HG03039 (cell line): ENCODE measurements at regions not wholly inside any gene's neighbourhood (a gene's known extent, or its start where the extent isn't known, plus 50 kb on each side); places are given as distances from the start of the nearest gene placed in this dataset.
"Not testable (repeated sequence)": the region's sequence is repeated elsewhere in the genome, so short reads cannot be mapped to it uniquely, and the experiment has no call there.

Experiments used
- ATAC-seq: cut with Tn5 transposase; IDR thresholded peaks from one replicate; pipeline ENCODE4 v1.9.1; 2021; ENCODE audit warnings: mild to moderate bottlenecking, moderate library complexity; ENCODE audit not compliant: unreplicated experiment

DNA sequence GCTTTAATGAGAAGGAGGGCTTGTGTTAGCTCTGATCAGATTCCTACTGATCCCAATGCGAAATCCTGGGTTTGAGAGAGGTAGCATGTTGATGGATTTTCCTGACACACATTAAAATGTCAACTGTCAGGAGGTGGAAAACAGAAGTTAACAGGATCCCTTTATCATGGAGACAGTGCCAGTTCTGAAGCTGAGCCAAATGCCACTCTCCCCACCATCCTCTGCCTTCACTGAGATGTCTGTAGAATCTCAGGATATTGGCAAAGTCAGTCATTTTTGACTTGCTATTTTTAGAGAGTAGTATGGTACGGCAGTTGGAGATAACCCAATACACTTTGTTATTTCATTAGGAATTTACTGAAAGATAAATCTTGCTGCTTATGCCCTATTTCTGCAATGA lies 1816.2 kb upstream of the FLRT2 start:
- ATAC-seq, result no peak

- ATAC-seq, result no peak
Measured at GRCh38 chr14:83714151-83714550, 1815.8 kb upstream of the FLRT2 start.

- not testable (repeated sequence) for ATAC-seq
Measured at GRCh38 chr14:83719435-83719834, 1810.5 kb upstream of the FLRT2 start.

GRCh38 chr14:83733670-83734069 lies 1796.3 kb upstream of the FLRT2 start:
- no peak for ATAC-seq

GRCh38 chr14:83734431-83734830 lies 1795.5 kb upstream of the FLRT2 start:
- no peak for ATAC-seq

- no peak for ATAC-seq
Measured at GRCh38 chr14:83741269-83741668, 1788.7 kb upstream of the FLRT2 start.

- no peak for ATAC-seq
Measured at GRCh38 chr14:83744224-83744623, 1785.7 kb upstream of the FLRT2 start.

DNA sequence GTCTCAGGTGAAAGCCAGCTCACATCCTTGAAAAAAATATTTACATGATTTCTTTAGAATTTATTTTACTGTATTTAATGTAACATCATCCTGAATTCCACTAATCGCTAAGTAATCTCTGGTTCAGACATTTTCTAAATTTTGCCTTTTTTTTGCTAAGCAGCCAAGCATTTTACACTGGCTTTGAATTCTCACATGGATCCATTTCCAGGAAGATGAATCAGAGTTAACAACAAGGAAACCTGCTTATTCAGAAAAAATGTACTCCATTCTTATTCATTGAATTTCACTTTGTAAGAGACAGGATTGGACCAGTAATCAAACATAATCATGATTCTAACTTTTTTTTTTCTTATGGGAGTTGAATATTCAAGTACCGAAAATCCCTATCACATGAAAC lies 1785.1 kb upstream of the FLRT2 start:
- ATAC-seq, result no peak

- no peak for ATAC-seq
Measured at GRCh38 chr14:83746336-83746735, 1783.6 kb upstream of the FLRT2 start.

- no peak for ATAC-seq
Measured at GRCh38 chr14:83757916-83758315, 1772.0 kb upstream of the FLRT2 start.

DNA sequence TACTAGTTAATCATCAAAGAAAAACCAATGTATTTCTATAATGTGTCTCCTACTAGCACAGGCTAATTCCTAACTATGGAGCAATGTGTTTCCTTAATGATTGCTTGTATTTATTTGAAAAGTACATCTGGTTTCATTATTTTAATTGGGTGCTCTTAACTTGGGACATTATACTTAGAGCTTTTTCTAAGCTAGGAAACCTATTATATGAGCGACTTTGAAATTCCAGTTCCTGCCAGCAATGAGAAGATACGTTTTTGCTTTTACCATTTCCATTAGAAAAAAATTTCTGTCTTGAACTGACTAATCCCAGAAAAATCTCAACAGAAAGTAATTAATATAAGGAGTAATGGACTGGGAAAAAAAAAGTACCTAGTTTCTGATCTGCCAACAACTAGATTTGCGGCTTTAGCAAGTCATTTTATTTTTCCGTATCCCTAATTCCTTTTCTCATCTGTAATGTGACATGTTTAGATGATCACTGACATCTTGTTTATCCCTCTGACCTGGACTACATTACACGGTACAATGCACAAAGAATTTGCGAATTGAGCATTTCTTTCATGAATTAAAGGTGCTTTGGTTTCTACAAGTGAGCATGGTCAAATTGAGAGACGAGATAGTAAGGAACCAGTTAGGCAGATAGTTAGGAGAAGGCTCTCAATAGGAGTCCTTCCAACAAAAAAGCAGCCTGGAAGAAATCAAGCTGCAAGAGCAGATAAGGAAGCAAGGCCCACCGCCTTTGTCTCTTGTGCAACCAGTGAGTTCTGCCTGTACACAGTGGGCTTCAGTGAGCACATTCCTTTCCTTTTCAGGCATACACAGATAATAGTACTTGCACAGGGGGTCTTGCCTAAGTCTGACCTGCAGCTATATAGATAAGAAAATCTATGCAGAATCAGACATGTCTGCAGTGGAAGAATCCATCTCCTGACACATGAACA lies 1765.0 kb upstream of the FLRT2 start:
- ATAC-seq, result no peak

- no peak for ATAC-seq
Measured at GRCh38 chr14:83777516-83777915, 1752.4 kb upstream of the FLRT2 start.

DNA sequence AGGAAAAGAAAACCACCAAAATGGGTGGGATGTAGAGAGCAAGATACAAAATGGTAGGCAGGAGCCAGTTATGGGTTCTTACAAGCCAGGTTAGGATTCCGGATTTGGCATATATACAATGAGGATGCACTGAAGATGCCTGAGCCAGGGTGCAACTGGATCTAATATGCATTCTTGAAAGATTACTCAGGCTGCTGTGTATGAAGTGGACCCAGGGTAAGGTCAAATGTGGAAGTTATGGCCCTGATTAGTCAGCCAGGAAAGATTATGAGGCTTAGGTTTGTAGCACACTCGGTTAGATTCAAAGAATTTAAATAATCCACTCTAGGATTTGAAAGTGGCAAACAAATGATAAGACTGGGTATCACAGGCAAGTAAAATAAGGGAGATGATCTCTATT lies 1750.7 kb upstream of the FLRT2 start:
- no peak for ATAC-seq

GRCh38 chr14:83780321-83780720 lies 1749.6 kb upstream of the FLRT2 start:
- ATAC-seq, result no peak

DNA sequence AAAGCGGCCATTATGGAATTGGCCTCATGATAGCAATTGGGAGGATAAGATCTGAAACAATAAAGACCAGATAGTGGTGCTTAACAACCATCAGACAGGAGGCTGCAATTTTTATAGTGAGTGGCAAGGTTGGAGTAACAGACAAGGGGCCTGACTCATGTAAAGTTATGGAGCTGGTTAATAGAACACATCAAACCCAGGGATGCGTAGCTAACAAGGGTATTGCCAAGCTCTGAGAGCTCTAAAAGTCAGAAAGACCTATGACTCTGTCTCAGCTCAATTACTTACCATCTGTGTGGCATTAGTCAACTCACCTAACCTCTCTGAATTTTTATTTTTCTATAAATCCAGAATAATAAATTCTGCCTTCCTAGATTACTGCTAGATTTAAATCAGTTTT lies 1731.5 kb upstream of the FLRT2 start:
- ATAC-seq, result no peak

- ATAC-seq, result no peak
Measured at GRCh38 chr14:83799233-83799632, 1730.7 kb upstream of the FLRT2 start.

GRCh38 chr14:83814896-83815295 lies 1715.0 kb upstream of the FLRT2 start:
- no peak for ATAC-seq

DNA sequence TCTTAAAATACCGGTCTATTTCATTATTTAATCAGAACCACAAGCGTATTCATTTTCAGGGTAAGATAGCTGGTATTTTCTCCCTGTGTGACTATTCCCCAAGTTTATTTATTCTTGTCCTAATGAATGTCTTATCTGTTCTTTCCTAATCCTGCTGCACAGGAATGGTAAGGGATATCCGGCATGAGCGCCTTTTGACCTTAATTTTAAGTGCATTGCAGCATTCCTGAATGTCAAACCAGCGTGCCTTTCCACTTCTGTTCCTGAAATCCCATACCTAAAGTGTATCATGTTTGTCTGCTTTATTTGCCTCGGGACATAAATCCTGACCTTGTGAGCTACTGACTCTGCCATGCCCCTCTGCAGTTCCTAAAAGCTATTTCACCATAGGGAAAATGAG lies 1713.2 kb upstream of the FLRT2 start:
- ATAC-seq, result no peak

DNA sequence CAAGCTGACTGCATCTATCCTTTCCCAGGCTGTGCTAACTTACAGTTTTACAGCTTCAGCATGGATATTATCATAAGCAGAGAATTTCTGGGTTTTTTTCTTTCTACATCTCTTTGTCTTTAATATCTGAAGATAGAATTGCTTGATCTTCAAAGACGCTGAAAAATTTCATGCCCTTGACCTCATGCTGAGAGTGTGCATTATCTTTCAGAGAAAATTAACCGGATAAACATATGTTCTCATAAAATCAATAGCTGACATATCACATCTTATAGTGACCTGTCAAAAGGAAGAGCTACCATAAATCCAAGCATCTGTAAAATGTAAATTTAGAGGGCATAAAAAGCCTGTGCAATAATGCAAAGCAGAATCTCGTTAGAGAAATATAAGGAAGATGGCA lies 1704.1 kb upstream of the FLRT2 start:
- ATAC-seq, result no peak

- ATAC-seq, result no peak
Measured at GRCh38 chr14:83826838-83827237, 1703.1 kb upstream of the FLRT2 start.

DNA sequence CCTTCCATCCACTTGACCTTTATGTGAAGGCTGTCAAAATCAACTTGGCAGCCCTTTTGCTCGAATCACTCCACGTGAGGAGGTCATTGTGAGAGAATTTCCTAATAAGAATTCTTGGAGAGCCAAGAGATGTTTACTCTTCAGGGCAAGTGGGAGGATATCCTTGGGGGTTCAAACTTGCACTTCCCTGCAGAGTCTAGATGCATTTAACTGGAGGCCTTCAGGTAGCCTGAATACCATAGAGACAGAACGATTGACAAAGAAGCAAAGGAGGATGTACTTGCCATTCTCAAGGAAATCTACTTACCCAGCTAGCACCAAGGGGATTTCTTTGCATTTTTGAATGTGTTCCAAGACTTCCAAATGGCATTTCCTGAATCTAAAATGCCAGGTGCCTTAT lies 1702.6 kb upstream of the FLRT2 start:
- no peak for ATAC-seq

DNA sequence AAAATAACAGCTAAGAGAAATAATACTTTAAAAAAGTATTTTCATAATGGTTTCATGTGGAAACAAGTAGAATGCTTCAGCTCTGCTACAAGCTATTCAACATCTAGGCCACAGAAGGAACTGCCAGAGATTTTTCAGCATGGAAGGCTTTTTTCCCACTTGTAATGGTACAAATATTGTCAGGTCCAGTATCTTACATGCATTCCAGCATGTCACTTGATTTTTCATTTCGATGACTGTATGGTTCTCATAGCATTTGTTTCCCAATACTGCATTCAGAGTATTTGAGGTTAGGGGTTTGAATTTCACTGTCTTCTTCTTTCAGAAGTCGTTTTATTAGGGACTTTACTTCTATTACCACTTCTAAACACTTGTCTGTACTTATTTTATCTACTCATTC lies 1701.5 kb upstream of the FLRT2 start:
- ATAC-seq, result no peak

GRCh38 chr14:83830316-83830715 lies 1699.6 kb upstream of the FLRT2 start:
- ATAC-seq, result no peak
